Caco-2 (cell line): ENCODE measurements at regions not wholly inside any gene's neighbourhood (a gene's known extent, or its start where the extent isn't known, plus 50 kb on each side); places are given as distances from the start of the nearest gene placed in this dataset.

Experiments
- BruUV-seq: library from RNA; stranded (reverse); fragments of 400-500 nt; replicated peaks from 2 replicates; lab custom pipeline; 2021; lab: Mats Ljungman, UMichigan
- CTCF ChIA-PET: fragments of 300-600 bp; sonication (Branson Sonifier 250); formaldehyde crosslinking; loops from one replicate; lab custom pipeline; 2022; ENCODE audit warnings: antibody characterized with exemption; lab: Charles Lee
- POLR2A ChIA-PET: fragments of 300-600 bp; sonication (Branson Sonifier 250); formaldehyde crosslinking; loops from one replicate; lab custom pipeline; 2022; ENCODE audit warnings: antibody characterized with exemption; lab: Charles Lee
- DNase-seq, 2 experiments: peaks; one replicate each; pipeline versions ENCODE4 v3.0.0 to v3.0.0-alpha.2; 2020 to 2022
- H3K27me3 ChIP-seq: replicated peaks from 2 replicates; pipeline ENCODE4 v1.6.0; 2011; ENCODE audit warnings: low read length; ENCODE audit not compliant: control insufficient read depth, insufficient read depth
- H3K36me3 ChIP-seq: 2 replicates; pipeline ENCODE4 v1.5.1; 2011; ENCODE audit warnings: low read length; ENCODE audit not compliant: control insufficient read depth, insufficient read depth
- H3K4me1 ChIP-seq: fragments of 250-450 bp; sonication (Bioruptor Pico); 2 replicates; pipeline ENCODE4 v1.5.1; 2020; ENCODE audit warnings: mild to moderate bottlenecking
- H3K4me3 ChIP-seq: 2 replicates; pipeline ENCODE4 v1.5.1; 2011; ENCODE audit warnings: low read depth, mild to moderate bottlenecking, control low read depth, low read length
- H3K9me3 ChIP-seq: fragments of 250-450 bp; sonication (Bioruptor Pico); 2 replicates; pipeline ENCODE4 v1.5.1; 2020; ENCODE audit warnings: mild to moderate bottlenecking, moderate library complexity
- H3K27ac Mint-ChIP-seq: one replicate; pipeline ENCODE4 v1.8.0; 2022; ENCODE audit warnings: mixed read lengths; ENCODE audit not compliant: unreplicated experiment
- H3K27me3 Mint-ChIP-seq: one replicate; pipeline ENCODE4 v1.8.0; 2022; ENCODE audit warnings: mixed read lengths; ENCODE audit not compliant: insufficient read depth, unreplicated experiment
- H3K36me3 Mint-ChIP-seq: one replicate; pipeline ENCODE4 v1.8.0; 2022; ENCODE audit warnings: mild to moderate bottlenecking, mixed read lengths; ENCODE audit not compliant: insufficient read depth, unreplicated experiment
- H3K4me1 Mint-ChIP-seq: one replicate; pipeline ENCODE4 v1.8.0; 2022; ENCODE audit warnings: low read depth, mixed read lengths; ENCODE audit not compliant: unreplicated experiment
- H3K4me3 Mint-ChIP-seq: one replicate; pipeline ENCODE4 v1.8.0; 2022; ENCODE audit warnings: mild to moderate bottlenecking, moderate library complexity, mixed read lengths; ENCODE audit not compliant: unreplicated experiment
- H3K9me3 Mint-ChIP-seq: one replicate; pipeline ENCODE4 v1.8.0; 2022; ENCODE audit warnings: mixed read lengths; ENCODE audit not compliant: unreplicated experiment
- intact Hi-C: fragments of 100-400 bp; cut with micrococcal nuclease; formaldehyde crosslinking; loops from one replicate; pipeline ENCODE4 v1.10.0; 2022; ENCODE audit not compliant: unreplicated experiment
- TF ChIP-seq, protein P1 (sequence below), 2 experiments: fragments of 200-600 bp in 1 of 2; IDR thresholded peaks; 1 replicate in 1 of 2; 2 replicates in 1 of 2; pipeline versions ENCODE4 v1.5.1 to v1.8.0; 2011 to 2022; ENCODE audit warnings: antibody characterized with exemption in 1 of 2, control low read depth in 1 of 2, inconsistent platforms in 1 of 2, low read depth in 1 of 2, low read length in 1 of 2, mild to moderate bottlenecking in 1 of 2, moderate library complexity in 1 of 2; ENCODE audit not compliant: insufficient read depth in 1 of 2, severe bottlenecking in 1 of 2, unreplicated experiment in 1 of 2

DNA sequence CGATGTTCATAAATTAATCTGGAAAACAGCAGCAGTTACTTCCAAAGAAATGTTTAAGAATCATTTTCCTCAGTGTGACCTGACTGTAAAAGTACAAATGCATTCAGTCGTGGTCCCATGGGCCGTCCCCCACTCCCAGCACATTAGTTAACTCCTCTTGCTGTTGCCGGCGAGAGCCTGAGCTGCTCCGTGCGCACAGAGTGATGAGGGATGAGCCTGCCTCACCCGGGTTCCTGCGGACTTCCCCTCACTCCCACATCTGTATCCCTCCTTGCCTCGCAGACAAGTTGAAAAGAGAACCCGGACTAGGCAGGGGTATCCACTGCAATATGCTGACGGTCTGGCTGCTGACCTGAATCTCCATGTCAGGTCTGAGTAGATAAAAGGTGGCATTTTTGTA is 861.7 kb upstream of the NR2F2 start:
- POLR2A ChIA-PET, result no interaction called here
- peaks cover 14% of the 10 kb centered on the region for H3K4me1 ChIP-seq
- intact Hi-C loops, result no loop called here
- peaks cover 15% of the 10 kb centered on the region for H3K4me1 Mint-ChIP-seq
- no peaks in the 10 kb centered on the region for H3K9me3 ChIP-seq
- BruUV-seq, result no TSS peak
- CTCF ChIA-PET, result no interaction called here
- no peak overlapping the region for H3K4me3 Mint-ChIP-seq
- H3K27me3 ChIP-seq, result no peaks in the 10 kb centered on the region
- H3K27ac Mint-ChIP-seq, result no peak overlapping the region
- peaks cover 18% of the 10 kb centered on the region for H3K9me3 Mint-ChIP-seq
- no peak for DNase-seq
- no peaks in the 10 kb centered on the region for H3K27me3 Mint-ChIP-seq
- H3K36me3 ChIP-seq, result no peaks in the 10 kb centered on the region
- no peaks in the 10 kb centered on the region for H3K36me3 Mint-ChIP-seq
- TF ChIP-seq, protein P1, sequence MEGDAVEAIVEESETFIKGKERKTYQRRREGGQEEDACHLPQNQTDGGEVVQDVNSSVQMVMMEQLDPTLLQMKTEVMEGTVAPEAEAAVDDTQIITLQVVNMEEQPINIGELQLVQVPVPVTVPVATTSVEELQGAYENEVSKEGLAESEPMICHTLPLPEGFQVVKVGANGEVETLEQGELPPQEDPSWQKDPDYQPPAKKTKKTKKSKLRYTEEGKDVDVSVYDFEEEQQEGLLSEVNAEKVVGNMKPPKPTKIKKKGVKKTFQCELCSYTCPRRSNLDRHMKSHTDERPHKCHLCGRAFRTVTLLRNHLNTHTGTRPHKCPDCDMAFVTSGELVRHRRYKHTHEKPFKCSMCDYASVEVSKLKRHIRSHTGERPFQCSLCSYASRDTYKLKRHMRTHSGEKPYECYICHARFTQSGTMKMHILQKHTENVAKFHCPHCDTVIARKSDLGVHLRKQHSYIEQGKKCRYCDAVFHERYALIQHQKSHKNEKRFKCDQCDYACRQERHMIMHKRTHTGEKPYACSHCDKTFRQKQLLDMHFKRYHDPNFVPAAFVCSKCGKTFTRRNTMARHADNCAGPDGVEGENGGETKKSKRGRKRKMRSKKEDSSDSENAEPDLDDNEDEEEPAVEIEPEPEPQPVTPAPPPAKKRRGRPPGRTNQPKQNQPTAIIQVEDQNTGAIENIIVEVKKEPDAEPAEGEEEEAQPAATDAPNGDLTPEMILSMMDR (IDR thresholded peaks at IDR 0.05; ENCODE audit: insufficient read depth in 1 of 2, low read depth in 1 of 2, low read length in 1 of 2, severe bottlenecking in 1 of 2, unreplicated experiment in 1 of 2), result no peak
- no peak overlapping the region for H3K4me3 ChIP-seq

DNA sequence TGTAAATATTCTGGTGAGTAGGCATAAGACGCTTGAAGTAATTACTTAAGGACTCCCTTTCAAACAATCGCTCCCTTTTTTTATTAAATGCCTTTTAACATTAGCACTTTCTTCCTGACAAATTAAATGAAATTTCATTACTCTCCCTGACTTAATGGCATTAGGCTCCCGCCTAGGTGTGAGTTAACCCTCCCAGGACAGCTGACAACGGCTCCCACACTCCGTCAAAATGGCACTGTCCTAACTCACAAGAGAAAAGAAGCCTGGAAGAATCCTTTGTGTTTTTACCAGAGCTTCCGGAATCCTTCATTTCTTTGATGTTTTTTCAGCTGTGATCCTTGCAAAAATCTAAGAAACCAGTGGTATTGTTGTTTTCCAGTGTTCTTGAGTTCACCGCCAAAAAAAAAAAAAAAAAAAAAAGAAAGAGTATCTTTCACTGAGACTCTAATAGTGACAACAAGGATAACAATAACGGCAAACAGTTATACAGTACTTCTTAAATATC is 861.0 kb upstream of the NR2F2 start:
- BruUV-seq, result no TSS peak
- H3K36me3 ChIP-seq, result no peaks in the 10 kb centered on the region
- Mint-ChIP-seq H3K4me3 (no peak overlapping the region), H3K27ac (no peak overlapping the region), H3K4me1 (peaks cover 15% of the 10 kb centered on the region), H3K36me3 (no peaks in the 10 kb centered on the region), H3K9me3 (peaks cover 18% of the 10 kb centered on the region), H3K27me3 (no peaks in the 10 kb centered on the region)
- no peaks in the 10 kb centered on the region for H3K9me3 ChIP-seq
- intact Hi-C loops, result no loop called here
- TF ChIP-seq, protein P1 (IDR thresholded peaks at IDR 0.05; ENCODE audit: insufficient read depth in 1 of 2, low read depth in 1 of 2, low read length in 1 of 2, severe bottlenecking in 1 of 2, unreplicated experiment in 1 of 2), result no peak
- ChIA-PET POLR2A (no interaction called here), CTCF (no interaction called here)
- H3K4me1 ChIP-seq, result peaks cover 14% of the 10 kb centered on the region
- no peak overlapping the region for H3K4me3 ChIP-seq
- no peak for DNase-seq
- H3K27me3 ChIP-seq, result no peaks in the 10 kb centered on the region

DNA sequence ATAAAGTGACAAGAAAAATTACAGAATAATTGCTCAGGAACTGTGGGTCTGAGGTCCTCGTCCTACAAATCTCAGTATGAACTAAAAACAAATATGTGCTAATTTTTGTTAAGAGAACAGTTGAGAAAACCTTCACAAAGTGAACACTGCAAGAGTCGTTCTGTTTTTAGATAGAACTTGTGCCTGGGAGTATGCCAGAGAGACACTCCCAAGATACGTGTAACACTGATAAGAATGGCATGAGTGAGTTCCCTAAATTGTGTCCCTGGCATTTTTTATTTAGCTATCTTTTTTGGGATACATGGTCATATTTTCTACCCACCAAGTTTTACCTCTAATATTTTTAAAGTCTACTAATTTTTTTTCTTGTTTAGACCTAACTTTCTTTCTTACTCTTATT is 860.0 kb upstream of the NR2F2 start:
- no peaks in the 10 kb centered on the region for H3K36me3 Mint-ChIP-seq
- Histone ChIP-seq H3K27me3 (no peaks in the 10 kb centered on the region), H3K4me1 (peaks cover 14% of the 10 kb centered on the region), H3K9me3 (no peaks in the 10 kb centered on the region), H3K36me3 (no peaks in the 10 kb centered on the region), H3K4me3 (no peak overlapping the region)
- peaks cover 18% of the 10 kb centered on the region for H3K9me3 Mint-ChIP-seq
- intact Hi-C loops, result no loop called here
- no peak overlapping the region for H3K27ac Mint-ChIP-seq
- ChIA-PET CTCF (no interaction called here), POLR2A (no interaction called here)
- TF ChIP-seq, protein P1 (IDR thresholded peaks at IDR 0.05; ENCODE audit: insufficient read depth in 1 of 2, low read depth in 1 of 2, low read length in 1 of 2, severe bottlenecking in 1 of 2, unreplicated experiment in 1 of 2), result no peak
- no peaks in the 10 kb centered on the region for H3K27me3 Mint-ChIP-seq
- no TSS peak for BruUV-seq
- H3K4me1 Mint-ChIP-seq, result peaks cover 15% of the 10 kb centered on the region
- no peak overlapping the region for H3K4me3 Mint-ChIP-seq
- no peak for DNase-seq
